GM10266 (cell line): ENCODE measurements at regions not wholly inside any gene's neighbourhood (a gene's known extent, or its start where the extent isn't known, plus 50 kb on each side); places are given as distances from the start of the nearest gene placed in this dataset.
"Not testable (repeated sequence)": the region's sequence is repeated elsewhere in the genome, so short reads cannot be mapped to it uniquely, and the experiment has no call there.

ENCODE experiments used
- DNase-seq: peaks from one replicate; pipeline ENCODE4 v3.0.0; 2012; ENCODE audit errors: extremely low spot score
- CTCF ChIP-seq: IDR thresholded peaks from 2 replicates; pipeline ENCODE4 v1.5.1; 2012; ENCODE audit warnings: mild to moderate bottlenecking, low read depth; ENCODE audit not compliant: control insufficient read depth, insufficient read depth; ENCODE audit errors: missing control alignments

DNA sequence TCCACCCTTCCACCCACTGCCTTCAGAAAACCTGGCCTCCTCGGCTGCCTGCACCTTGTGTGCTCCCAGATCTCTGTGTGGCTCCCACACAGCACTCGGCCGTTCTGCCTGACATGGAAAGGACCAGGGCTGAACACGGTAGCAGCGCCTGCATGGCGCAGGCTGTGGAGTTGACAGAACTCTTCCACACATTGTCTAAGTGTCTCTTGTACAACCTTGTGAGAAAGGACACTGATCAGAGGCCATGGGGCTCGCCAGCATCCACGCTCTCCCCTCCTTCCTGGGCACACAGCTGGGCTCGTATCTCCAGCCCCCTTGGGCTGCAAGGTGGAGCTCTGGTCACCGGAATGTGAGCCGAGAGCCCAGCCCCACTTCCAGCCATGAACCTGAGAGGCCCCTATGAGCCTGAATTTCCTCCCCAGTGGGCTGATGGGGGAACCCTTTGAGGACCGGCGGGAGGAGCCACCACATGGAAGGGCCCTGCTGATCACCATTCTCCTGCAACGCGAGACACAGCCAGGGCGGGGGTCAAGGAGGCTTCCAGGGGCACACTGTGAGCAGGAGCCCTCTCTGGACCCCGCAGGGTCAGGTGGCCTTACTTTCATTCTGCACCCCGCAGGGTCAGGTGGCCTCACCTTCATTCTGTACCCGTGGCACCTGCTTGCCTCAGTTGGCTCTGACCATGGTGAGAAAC, 314.2 kb upstream of the MYT1L start:
- no peak for TF ChIP-seq CTCF
- DNase-seq: no peak

- not testable (repeated sequence) for DNase-seq
These were observed 313.7 kb upstream of the MYT1L start for GRCh38 chr2:2644751-2645150.

GRCh38 chr2:2644040-2644439, 313.0 kb upstream of the MYT1L start:
- TF ChIP-seq CTCF: no peak
- no peak for DNase-seq

GRCh38 chr2:2642906-2643890, 312.1 kb upstream of the MYT1L start:
- no peak for TF ChIP-seq CTCF
- no peak for DNase-seq

GRCh38 chr2:2641541-2642410, 310.7 kb upstream of the MYT1L start:
- no peak for TF ChIP-seq CTCF
- DNase-seq: no peak

- TF ChIP-seq CTCF: no peak
- no peak for DNase-seq
These were observed 309.7 kb upstream of the MYT1L start for GRCh38 chr2:2640818-2641217.

- DNase-seq: no peak
- TF ChIP-seq CTCF: no peak
These were observed 309.3 kb upstream of the MYT1L start for GRCh38 chr2:2640371-2640770.
